ENCODE measurements at regions not wholly inside any gene's neighbourhood (a gene's known extent, or its start where the extent isn't known, plus 50 kb on each side); places are given as distances from the start of the nearest gene placed in this dataset.
"Not testable (repeated sequence)": the region's sequence is repeated elsewhere in the genome, so short reads cannot be mapped to it uniquely, and the experiment has no call there.

DNA sequence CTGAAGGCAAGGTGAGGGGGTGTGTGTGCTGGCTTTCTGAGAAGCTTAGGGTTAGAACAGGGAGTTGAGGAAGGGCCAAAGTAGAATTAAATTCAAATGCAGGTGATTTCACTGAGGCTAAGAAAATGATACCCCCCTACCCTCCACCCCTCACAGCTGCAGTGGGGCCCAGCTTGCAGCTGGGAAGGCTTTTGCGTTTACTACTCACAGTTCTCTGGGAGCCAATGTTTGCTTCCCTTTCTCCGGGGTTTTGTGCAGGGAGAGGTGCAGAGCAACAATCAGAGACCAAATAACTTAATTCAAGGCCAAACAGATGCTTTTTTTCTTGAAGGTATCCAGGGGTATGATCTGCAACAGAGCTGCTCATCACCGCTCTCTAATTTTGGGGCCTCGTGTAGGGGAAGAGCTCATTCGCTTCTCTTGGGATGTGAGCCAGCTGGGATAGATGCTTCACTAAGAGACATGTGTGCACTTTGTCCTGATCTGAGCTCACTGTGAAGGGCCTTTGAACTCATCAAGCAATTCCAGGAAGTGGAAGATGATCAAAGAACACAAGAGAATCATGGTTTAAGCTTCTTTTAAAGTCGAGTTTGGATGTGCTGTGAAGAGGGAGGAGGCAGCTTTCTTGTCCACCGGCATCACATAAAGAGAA, 122.7 kb upstream of the C1GALT1C1 start:
- no peak for DNase-seq

DNA sequence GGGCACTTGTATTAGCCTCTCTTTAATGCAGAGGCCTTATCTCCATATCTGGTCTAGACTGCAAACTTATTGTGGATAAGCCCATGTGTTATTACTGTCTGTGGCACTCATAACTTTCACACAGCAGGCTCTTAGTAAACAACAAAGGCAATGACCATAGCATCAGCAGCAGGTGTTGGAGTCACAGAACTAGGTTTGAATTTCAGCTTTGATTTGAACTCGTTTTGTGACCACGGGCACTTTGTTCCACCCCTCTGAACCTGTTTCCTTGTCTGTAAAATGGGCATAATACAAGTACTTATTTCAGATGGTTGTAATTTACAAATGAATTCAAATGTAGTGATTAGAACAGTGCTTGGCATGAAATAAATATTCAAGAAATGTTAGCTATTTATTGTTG, 121.8 kb upstream of the C1GALT1C1 start:
- DNase-seq: no peak

DNA sequence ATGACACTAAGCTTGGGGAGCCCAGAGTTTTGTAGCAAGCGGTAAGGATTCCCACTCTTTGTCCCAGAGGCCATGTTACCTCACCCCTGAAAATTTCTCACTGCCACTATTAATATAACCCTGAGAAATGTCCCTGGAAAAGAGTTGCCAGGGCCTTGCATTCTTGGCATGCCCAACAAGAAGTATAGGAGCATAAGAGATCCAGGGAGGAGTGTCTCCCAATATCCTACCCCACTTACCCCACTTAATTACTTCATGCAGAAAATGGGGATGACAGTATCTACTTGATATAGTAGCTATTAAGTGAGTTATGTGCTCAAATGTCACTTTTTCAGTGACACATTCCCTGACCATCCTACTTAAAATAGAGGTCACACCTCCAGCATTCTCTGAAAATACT, 120.5 kb upstream of the C1GALT1C1 start:
- no peak for DNase-seq

DNA sequence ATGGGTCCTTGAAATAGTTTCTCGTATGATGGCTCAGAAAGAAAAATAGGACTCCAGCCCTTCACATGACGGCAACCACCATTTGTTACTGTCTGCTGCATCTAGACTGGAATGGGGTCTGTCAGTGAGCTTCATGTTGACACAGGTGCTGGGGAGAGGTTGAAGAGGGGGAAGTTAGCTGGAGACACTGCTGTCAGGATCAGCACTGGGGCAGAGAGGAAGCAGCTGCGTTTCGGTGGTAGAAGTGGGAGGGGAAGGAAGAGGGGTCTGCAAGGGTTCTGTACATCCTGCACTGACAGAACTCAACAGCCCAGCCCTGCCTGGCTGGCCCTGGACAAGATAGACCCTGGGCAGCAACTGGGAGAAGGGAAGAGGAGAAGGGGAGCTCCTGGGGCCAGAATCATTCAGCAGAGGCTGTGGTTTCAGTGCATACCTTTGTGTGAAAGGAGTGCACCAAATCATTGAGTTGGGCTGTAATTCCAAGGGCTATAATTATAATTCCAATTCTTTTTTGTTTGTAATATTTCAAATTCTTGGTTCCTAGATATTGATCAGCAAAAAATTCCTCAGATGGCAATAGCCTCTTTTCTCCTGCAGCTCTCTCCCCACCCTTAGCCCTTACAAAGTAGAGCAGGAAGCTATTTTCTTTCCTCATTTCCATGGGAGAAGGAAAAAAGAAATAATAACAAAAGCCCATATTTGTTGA, 119.4 kb upstream of the C1GALT1C1 start:
- DNase-seq: peak; percentile 31

DNA sequence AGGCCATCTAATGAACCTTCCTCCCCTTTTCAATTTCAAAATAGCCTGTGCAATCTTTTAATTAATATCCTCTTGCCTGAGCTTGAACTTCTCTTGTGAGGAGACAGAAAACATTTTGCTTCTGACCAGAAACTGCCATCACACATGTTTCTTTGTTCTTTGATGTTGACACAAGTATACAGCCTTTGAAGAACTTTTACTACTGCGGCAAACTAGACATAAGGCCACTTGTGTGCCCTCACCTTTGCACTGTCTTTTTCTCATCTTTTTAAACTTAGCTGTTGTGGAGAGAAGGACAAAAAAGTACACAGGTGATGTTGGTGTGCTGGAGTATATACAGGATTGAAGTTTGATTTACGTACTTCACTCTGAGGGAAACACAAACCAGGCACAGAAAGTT, 116.3 kb upstream of the C1GALT1C1 start:
- DNase-seq: no peak

DNA sequence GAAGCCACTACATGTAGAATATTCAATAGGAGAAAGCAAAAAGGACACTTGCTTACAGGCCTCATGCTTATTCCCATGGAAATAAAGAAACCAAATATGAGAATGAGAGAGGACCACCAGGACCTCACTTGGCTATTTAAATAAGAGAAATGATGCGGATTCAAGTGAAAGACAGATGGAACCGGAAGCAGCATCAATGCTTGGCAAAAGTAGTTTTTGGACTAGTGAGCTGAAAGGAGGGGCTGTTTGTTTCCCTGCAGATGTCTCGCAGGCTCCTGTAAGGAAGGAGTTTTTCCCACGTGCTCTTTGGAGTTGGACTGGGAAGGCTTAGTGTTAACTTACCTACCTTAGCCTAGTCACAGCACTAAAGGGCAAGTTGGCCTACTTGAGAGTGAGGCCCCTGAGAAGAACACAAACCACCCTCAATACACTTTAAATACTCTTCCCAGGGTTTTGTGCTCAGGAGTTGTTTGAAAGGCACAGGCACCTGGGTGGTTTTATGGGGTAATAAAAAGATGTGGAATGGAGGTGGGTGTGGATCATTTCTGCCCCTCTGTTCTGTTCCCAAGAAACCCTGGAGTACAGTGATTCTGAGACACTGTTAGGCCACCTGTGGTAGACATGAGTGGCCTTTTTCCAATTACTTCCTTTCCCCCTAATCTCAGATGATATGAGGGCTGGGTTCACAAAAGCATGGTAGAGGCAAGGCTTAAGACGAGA, 113.3 kb upstream of the C1GALT1C1 start:
- no peak for DNase-seq

DNA sequence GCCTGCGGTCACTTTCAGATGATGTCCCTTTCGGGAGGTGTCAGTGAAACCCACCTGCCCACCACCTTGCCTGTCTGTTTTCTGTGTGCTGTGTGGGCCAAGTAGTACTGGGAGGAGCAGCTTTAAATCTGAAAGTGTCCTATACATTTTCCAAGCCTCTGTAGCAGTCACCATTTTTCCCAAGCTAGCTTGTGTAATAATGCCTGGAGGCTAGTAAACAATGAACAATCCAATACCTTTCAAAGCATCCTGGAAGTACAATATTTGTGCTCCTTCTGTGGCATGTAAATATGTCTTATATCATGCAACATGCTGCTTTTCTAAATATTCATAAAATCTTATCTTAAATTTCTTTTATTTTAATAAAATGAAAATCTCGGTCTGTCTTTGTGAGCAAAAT, 111.6 kb upstream of the C1GALT1C1 start:
- DNase-seq: no peak

DNA sequence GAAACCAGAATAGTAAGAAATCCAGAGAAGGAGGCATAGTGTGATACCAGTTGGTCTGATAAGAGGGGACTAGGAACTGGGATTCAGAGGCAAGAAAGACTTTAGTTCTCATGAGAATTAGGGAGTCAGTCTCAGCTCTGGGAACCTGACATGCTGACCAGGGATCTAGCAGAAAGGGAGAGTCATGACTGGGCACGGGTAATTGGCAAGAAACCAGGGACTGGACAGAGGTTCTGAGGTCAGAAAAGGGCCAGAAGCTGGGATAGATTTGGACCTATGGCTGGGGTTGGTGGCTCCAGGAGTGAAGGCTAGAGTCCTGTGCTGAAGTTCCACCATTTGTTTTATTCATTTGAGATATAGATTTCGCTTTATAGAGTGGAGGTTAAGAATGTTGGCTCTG, 110.2 kb upstream of the C1GALT1C1 start:
- no peak for DNase-seq

DNA sequence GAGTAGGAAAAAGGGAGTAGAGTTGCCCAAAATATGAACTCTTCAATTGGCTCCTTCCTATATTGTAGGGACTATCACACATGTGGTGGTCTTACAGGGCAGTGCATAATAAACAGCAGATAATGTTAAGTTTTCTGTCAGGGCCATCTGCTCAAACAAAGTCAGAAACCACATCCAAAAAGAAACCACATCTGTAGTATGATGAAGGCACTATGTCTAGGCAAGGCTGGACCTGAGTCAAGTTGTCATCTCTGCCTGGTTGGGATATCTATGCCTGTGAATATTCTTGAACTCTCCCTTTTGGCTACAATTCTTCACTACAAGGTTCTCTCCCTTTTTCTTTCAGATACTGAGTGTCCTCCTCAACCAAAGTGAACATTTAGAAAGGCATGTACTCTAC, 109.4 kb upstream of the C1GALT1C1 start:
- no peak for DNase-seq

DNA sequence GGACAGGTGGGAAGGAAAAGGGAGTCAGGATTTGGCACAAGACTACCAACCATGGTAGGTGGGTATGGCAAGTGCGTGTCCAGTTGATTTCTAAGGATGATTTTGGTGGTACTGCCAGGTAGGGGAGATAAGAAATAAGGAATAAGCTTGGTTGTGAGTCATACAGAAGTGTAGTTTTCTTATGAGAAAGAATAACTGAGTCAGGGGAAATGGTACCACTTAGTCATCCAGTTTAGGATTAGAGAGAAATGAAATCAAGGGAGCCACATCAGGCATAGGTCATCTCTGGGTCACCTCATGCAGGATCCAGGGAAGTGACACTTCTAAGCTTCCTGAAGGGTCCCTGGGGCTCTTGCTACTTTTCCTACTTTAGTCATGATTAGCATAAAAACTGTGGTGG, 107.1 kb upstream of the C1GALT1C1 start:
- peak; percentile 47 for DNase-seq

DNA sequence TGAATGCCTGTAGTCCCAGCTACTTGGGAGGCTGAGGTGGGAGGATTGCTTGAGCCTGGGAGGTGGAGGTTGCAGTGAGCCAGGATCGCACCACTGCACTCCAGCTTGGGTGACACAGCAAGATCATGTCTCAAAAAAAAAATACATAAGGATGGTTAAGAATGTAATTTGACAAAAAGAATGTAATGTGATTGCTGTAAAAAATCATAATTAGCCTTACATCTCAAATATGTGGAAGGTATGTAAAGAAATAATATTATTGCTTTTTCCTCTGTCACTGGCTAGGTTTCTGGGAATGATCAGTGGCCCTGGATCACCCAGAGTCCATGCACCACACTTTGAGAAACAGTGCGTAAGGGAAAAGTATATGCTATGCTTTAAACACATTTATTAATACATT, 106.1 kb upstream of the C1GALT1C1 start:
- DNase-seq: no peak

DNA sequence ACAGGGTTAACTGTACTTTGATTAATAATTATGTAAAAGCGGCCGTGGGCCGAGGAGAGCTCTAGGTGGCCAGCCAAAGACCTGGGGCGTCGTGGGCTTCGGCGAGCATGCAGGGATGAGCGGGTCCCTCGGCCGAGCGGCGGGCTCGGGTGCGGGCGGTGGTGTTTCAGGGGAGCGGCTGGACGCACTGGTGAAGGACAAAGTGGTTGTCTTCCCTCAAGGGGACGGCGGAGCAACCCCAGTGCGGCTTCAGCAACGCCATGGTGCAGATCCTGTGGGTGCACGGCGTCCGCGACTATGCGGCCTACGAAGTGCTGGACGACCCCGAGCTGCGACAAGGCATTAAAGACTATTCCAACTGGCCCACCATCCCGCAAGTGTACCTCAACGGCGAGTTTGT, 103.0 kb upstream of the C1GALT1C1 start:
- no peak for DNase-seq

DNA sequence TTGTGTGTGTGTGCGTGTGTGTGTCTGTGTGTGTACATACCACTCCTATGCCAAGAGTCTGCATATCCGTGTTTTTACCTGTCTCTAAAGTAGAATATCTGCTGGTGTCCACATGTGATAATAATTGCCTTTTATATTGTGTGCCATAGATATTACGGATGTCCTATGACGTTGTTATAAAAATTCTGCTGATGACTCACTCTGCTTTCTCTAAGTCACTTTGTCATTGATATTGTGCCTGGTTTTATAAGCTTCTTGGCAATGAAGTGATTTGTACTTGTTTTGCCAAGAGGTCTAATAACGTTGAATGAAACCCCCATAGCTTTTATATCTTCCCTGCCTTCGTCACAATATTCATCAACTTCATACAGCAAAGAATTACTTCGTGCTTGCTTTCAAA, 102.6 kb upstream of the C1GALT1C1 start:
- no peak for DNase-seq

DNA sequence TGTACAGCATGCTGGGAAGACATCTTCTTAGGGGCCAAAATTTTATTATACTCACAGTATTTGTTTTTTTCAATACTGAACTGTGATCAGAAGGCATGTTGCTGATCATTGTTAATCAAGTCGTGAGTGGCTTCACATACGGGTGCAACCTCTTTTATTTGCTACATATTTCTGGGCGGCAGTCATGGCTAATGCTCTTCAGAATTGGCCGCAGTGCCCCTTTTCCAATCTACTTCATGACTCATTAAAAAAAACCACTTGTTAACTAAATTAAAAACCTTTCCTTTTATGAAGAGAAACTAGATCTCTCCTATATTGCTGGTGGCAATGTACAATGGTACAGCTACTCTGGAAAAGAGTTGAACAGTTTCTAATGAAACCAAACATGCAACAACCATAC, 101.5 kb upstream of the C1GALT1C1 start:
- no peak for DNase-seq

DNA sequence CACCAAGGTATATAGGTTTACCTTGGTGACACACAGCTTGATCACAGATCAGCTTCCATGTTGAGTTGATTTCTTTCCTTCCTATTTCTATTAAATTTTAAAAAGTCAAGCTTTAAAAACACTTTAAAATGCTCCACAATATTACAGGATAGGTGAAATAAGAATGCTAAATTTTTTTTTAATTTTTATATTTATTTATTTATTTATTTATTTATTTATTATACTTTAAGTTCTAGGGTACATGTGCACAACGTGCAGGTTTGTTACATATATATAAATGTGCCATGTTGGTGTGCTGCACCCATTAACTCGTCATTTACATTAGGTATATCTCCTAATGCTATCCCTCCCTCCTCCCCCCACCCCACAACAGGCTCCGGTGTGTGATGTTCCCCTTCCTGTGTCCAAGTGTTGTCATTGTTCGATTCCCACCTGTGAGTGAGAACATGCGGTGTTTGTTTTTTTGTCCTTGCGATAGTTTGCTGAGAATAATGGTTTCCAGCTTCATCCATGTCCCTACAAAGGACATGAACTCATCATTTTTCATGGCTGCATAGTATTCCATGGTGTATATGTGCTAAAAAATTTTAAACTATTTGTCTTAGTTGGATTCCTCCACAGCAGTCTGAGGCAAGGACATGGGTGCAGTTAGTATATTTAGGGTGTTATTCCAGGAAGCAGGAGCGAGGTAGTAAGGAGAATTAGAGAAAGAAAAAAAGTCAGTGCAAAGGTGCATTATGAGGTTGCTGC, 99.8 kb upstream of the C1GALT1C1 start:
- DNase-seq: not testable (repeated sequence)

DNA sequence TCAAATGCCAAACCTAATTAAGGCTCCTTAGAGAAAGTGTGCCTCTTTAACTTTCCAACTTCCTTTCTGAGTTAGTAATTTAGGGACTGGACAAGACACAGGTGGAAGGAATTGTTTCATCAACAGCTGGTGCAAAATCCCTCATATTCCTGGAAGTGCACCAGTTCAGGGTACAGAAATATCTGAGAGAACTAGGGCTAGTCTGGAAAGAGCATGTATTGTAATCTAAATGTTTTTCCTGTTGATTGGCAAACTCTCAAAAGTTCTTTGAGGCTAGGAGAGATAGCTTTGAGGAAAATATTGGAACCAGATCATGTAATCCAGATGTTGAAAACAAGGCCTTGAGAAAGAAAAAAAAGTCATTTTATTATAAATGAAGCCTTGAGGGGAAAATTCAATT, 98.1 kb upstream of the C1GALT1C1 start:
- DNase-seq: no peak

DNA sequence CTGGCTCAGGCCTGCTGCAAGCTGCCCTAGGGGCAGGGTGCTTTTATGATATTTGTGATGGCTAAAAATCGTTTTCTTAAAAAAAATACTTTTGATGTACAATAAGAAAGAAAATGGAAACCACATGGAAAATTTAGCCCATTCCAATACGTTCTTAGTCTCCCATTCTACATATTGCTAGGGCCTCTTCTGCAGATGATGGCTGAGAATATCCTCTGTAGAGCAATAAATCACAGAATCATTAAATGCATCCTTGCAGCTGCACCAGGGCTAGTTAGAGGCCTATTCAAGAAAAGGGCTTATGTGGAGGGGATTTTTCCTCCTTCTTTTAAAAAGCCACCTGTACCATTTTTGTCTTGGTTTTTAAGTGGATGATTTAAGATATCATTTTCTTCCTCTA, 97.6 kb upstream of the C1GALT1C1 start:
- no peak for DNase-seq

DNA sequence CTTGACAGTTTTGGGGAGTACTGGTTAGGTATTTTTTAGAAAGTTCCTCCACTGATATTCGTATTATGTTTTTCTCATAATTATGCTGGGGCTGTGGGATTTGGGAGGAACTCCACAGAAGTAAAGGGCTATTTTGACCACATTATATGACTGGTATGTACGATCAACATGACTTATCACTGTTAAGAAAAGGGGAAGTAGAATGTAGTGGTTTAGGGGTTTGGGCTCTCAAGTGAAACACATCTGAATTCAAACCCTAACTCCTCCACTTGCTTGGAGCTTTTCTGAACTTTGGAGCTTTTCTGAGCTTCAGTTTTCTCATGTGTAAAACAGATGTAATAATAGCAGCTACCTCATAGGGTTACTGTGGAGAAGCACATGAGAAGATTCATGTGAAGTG, 96.4 kb upstream of the C1GALT1C1 start:
- DNase-seq: no peak

DNA sequence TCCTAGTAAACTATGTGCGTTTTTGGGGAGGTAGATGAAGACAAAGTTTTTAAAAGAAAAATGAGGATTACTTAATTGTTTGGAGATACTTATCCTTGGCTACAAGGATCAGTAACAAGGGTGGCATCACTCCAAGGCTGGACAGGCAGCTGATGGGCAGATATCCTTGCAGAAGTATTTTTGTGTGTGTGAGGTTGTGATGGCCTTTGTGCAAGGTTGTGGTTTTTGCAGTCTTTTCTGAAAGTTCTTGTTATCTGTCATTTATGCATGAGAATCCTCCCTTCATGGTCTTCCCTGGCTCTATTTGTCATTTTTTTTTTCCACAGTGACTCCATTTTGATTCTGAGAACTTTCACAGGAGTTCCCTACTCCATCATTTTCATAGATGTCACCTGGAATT, 96.0 kb upstream of the C1GALT1C1 start:
- DNase-seq: no peak

DNA sequence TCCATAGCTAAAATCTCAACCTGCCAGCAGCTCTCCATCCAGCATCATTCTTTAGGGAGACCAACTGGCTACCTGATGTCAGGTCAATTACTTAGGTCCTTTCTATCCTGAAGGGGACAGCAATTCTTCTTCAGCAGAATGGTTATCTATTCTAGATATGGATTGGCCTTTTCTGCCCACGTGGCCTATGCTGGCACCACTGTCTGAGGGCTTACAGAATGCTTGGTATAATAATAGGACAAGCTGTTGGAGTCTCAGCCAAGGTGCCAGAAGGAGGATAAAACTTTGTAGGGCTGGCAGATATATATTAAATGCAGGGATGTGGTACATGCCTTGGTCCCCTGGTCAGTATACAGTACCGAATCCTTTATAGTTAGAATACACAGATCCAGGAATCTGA, 89.8 kb upstream of the C1GALT1C1 start:
- DNase-seq: no peak

DNA sequence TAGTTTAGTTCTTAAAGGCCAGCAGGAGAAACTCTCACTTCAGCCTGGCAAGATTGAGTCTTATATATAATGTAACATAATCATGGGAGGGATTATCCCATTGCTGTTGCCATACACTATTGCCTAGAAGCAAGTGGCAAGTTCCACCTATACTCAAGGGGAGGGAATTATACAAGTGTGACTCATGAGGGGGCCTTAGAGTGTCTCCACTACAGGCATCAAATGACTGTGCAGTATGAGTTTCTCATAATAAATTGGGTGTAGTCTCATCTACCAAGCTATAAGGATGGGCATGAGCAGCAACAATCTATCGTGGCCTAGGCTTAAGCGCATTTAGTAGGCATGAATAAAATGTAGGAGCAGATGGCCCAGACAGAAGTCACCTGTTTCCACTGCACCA, 89.1 kb upstream of the C1GALT1C1 start:
- DNase-seq: no peak

DNA sequence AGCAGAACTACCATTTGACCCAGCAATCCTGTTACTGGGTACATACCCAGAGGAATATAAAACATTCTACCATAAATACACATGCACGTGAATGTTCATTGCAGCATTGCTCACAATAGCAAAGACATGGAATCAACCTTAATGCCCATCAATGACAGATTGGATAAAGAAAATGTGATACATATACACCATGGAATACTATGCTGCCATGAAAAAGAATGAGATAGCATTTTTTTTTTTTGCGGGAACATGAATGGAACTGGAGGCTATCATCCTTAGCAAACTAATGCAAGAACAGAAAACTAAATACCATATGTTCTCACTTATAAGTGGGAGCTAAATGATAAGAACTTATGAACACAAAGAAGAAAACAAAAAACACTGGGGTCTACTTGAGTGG, 72.5 kb upstream of the C1GALT1C1 start:
- DNase-seq: not testable (repeated sequence)

DNA sequence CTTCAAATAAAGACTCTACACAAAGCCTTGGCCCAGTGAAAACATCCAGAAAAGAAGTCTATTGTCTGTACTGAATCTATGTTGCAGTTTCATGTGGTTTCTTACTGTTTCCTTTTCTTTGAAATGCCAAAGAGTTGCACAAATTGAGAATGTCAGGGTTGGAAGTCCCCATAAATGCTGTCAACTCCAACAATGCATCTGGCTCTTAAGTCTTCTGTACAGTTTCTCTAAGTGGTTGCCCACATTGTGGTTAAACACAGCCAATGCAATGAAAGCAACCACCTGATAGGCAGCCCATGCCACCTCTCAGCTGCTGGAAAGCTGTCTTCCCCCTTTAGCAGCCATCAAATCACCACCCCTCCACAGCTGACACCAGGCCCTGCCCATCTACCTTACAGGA, 67.2 kb upstream of the C1GALT1C1 start:
- DNase-seq: no peak

DNA sequence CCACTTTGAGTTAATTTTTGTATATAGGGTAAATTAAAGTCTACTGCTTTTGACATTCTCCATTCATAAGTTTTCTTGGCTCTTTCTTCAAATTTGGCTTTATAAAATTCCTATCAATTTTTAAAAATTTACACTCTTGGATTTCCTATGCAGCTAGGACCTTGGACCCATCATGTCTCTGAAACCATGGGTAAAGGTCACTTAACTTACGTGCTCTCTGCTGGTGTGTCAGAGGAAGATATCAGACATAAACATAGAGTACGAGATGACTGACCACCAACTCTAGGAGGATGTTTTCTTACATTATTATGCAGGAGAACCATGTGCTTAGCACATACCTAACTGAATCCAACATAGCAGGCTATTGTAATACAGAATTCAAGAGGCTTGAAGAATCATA, 62.5 kb upstream of the C1GALT1C1 start:
- no peak for DNase-seq

Measured in fibroblast of skin of right quadriceps (primary cell).